CD4-positive, alpha-beta T cell treated with Interleukin-6 at 100 ng/mL for 8 hours (primary cell): ENCODE measurements at regions not wholly inside any gene's neighbourhood (a gene's known extent, or its start where the extent isn't known, plus 50 kb on each side); places are given as distances from the start of the nearest gene placed in this dataset.

Source experiments
- DNase-seq: peaks from one replicate; pipeline ENCODE4 v3.0.0-alpha.2; 2020; ENCODE audit warnings: mixed read lengths, low spot score

GRCh38 chr11:98871690-98872089 is 149.1 kb upstream of the CNTN5 start:
- no peak for DNase-seq

- no peak for DNase-seq
Measured at GRCh38 chr11:98874050-98874449, 146.7 kb upstream of the CNTN5 start.

GRCh38 chr11:98895936-98896335 is 124.8 kb upstream of the CNTN5 start:
- DNase-seq: no peak

GRCh38 chr11:98940913-98941312 is 79.8 kb upstream of the CNTN5 start:
- no peak for DNase-seq

GRCh38 chr11:98944461-98944860 is 76.3 kb upstream of the CNTN5 start:
- no peak for DNase-seq

GRCh38 chr11:98952107-98952506 is 68.6 kb upstream of the CNTN5 start:
- DNase-seq: no peak

GRCh38 chr11:98955551-98955950 is 65.2 kb upstream of the CNTN5 start:
- DNase-seq: no peak

- DNase-seq: no peak
Measured at GRCh38 chr11:98964146-98964545, 56.6 kb upstream of the CNTN5 start.

GRCh38 chr11:98965358-98965757 is 55.4 kb upstream of the CNTN5 start:
- DNase-seq: no peak

- no peak for DNase-seq
Measured at GRCh38 chr11:98965775-98966174, 55.0 kb upstream of the CNTN5 start.

- no peak for DNase-seq
Measured at GRCh38 chr11:98967005-98967404, 53.7 kb upstream of the CNTN5 start.
